DMS153 treated with DMSO at 0.1 percent for 48 hours (cell line): ENCODE measurements at regions not wholly inside any gene's neighbourhood (a gene's known extent, or its start where the extent isn't known, plus 50 kb on each side); places are given as distances from the start of the nearest gene placed in this dataset.

Experiments used
- DNase-seq: peaks from one replicate; lab custom pipeline; 2025; ENCODE audit not compliant: unreplicated experiment; lab: John Stamatoyannopoulos, UW

GRCh38 chr5:8381972-8382371, 513.0 kb downstream of the MTRR start:
- DNase-seq = no peak

- DNase-seq = no peak
Measured at GRCh38 chr5:8382456-8382855, 513.5 kb downstream of the MTRR start.

- DNase-seq = no peak
Measured at GRCh38 chr5:8383616-8384015, 514.7 kb downstream of the MTRR start.

- peak; percentile 64 for DNase-seq
Measured at GRCh38 chr5:8386719-8387288, 517.9 kb downstream of the MTRR start.

GRCh38 chr5:8391911-8392310, 523.0 kb downstream of the MTRR start:
- no peak for DNase-seq

GRCh38 chr5:8393240-8393639, 524.3 kb downstream of the MTRR start:
- DNase-seq = no peak

- DNase-seq = no peak
Measured at GRCh38 chr5:8394965-8395364, 526.0 kb downstream of the MTRR start.

GRCh38 chr5:8396246-8396645, 527.3 kb downstream of the MTRR start:
- DNase-seq = no peak

GRCh38 chr5:8396756-8397155, 527.8 kb downstream of the MTRR start:
- no peak for DNase-seq

GRCh38 chr5:8399471-8399870, 530.5 kb downstream of the MTRR start:
- no peak for DNase-seq

GRCh38 chr5:8408258-8408657, 539.3 kb downstream of the MTRR start:
- DNase-seq = no peak

GRCh38 chr5:8410618-8411017, 541.7 kb downstream of the MTRR start:
- no peak for DNase-seq

GRCh38 chr5:8413975-8414374, 545.0 kb downstream of the MTRR start:
- DNase-seq = no peak

- DNase-seq = no peak
Measured at GRCh38 chr5:8417316-8418048, 548.5 kb downstream of the MTRR start.

- DNase-seq = no peak
Measured at GRCh38 chr5:8418049-8418426, 549.1 kb downstream of the MTRR start.

- no peak for DNase-seq
Measured at GRCh38 chr5:8429778-8430758, 561.1 kb downstream of the MTRR start.

GRCh38 chr5:8434501-8434900, 565.6 kb downstream of the MTRR start:
- no peak for DNase-seq

GRCh38 chr5:8436924-8437323, 568.0 kb downstream of the MTRR start:
- DNase-seq = no peak

GRCh38 chr5:8445139-8445538, 576.2 kb downstream of the MTRR start:
- no peak for DNase-seq

- DNase-seq = no peak
Measured at GRCh38 chr5:8446179-8446578, 577.2 kb downstream of the MTRR start.

- DNase-seq = no peak
Measured at GRCh38 chr5:8456846-8457186, 587.9 kb downstream of the MTRR start.
